Glutamatergic neuron (in vitro differentiated cells): ENCODE measurements at regions not wholly inside any gene's neighbourhood (a gene's known extent, or its start where the extent isn't known, plus 50 kb on each side); places are given as distances from the start of the nearest gene placed in this dataset.

Source experiments
- DNase-seq: peaks from one replicate; pipeline ENCODE4 v3.0.0; 2022
- H3K27ac Mint-ChIP-seq: one replicate; pipeline ENCODE4 v1.8.0; 2020; ENCODE audit warnings: mild to moderate bottlenecking, mixed read lengths, inconsistent platforms; ENCODE audit not compliant: unreplicated experiment
- H3K27me3 Mint-ChIP-seq: one replicate; pipeline ENCODE4 v1.8.0; 2020; ENCODE audit warnings: mild to moderate bottlenecking, moderate library complexity, mixed read lengths, inconsistent platforms; ENCODE audit not compliant: unreplicated experiment
- H3K36me3 Mint-ChIP-seq: one replicate; pipeline ENCODE4 v1.8.0; 2020; ENCODE audit warnings: mild to moderate bottlenecking, mixed read lengths, inconsistent platforms; ENCODE audit not compliant: unreplicated experiment
- H3K4me1 Mint-ChIP-seq: one replicate; pipeline ENCODE4 v1.8.0; 2020; ENCODE audit warnings: mild to moderate bottlenecking, low read depth, mixed read lengths, inconsistent platforms; ENCODE audit not compliant: unreplicated experiment
- H3K4me3 Mint-ChIP-seq: one replicate; pipeline ENCODE4 v1.8.0; 2020; ENCODE audit warnings: mild to moderate bottlenecking, mixed read lengths, inconsistent platforms; ENCODE audit not compliant: unreplicated experiment
- H3K9me3 Mint-ChIP-seq: one replicate; pipeline ENCODE4 v1.8.0; 2020; ENCODE audit warnings: mild to moderate bottlenecking, moderate library complexity, mixed read lengths, inconsistent platforms; ENCODE audit not compliant: unreplicated experiment
- TF ChIP-seq, protein P1 (sequence below): fragments of 200-600 bp; sonication (generic); IDR thresholded peaks from one replicate; pipeline ENCODE4 v1.5.0; 2021; ENCODE audit not compliant: partially characterized antibody, unreplicated experiment

DNA sequence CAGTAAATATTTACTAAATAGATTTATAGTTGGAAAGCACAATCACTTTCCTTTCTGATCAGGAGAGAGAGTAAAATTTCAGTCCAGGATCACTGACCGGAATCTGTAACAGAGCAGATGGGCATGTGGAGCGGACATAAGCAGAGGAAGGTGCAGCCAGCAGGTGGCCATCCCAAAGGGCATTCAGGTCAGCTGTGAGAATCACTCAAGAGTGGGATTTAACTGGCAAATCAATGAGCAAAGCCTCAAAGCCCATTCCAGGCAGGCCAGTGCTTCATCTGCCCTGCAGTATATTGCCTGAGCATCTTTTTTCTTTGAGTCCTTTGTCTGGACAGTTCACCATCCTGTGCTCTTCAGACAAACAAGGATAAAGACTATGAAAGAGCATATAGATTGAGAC is 166.4 kb upstream of the SLC14A2 start:
- H3K4me3 Mint-ChIP-seq: peak overlapping the region; percentile 72
- no peaks in the 10 kb centered on the region for H3K36me3 Mint-ChIP-seq
- H3K4me1 Mint-ChIP-seq: peaks cover 34% of the 10 kb centered on the region
- peak overlapping the region; percentile 93 for H3K27ac Mint-ChIP-seq
- peaks cover 6% of the 10 kb centered on the region for H3K27me3 Mint-ChIP-seq
- TF ChIP-seq, protein P1, sequence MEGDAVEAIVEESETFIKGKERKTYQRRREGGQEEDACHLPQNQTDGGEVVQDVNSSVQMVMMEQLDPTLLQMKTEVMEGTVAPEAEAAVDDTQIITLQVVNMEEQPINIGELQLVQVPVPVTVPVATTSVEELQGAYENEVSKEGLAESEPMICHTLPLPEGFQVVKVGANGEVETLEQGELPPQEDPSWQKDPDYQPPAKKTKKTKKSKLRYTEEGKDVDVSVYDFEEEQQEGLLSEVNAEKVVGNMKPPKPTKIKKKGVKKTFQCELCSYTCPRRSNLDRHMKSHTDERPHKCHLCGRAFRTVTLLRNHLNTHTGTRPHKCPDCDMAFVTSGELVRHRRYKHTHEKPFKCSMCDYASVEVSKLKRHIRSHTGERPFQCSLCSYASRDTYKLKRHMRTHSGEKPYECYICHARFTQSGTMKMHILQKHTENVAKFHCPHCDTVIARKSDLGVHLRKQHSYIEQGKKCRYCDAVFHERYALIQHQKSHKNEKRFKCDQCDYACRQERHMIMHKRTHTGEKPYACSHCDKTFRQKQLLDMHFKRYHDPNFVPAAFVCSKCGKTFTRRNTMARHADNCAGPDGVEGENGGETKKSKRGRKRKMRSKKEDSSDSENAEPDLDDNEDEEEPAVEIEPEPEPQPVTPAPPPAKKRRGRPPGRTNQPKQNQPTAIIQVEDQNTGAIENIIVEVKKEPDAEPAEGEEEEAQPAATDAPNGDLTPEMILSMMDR: no peak
- H3K9me3 Mint-ChIP-seq: peaks cover 9% of the 10 kb centered on the region
- peak; percentile 56 for DNase-seq

DNA sequence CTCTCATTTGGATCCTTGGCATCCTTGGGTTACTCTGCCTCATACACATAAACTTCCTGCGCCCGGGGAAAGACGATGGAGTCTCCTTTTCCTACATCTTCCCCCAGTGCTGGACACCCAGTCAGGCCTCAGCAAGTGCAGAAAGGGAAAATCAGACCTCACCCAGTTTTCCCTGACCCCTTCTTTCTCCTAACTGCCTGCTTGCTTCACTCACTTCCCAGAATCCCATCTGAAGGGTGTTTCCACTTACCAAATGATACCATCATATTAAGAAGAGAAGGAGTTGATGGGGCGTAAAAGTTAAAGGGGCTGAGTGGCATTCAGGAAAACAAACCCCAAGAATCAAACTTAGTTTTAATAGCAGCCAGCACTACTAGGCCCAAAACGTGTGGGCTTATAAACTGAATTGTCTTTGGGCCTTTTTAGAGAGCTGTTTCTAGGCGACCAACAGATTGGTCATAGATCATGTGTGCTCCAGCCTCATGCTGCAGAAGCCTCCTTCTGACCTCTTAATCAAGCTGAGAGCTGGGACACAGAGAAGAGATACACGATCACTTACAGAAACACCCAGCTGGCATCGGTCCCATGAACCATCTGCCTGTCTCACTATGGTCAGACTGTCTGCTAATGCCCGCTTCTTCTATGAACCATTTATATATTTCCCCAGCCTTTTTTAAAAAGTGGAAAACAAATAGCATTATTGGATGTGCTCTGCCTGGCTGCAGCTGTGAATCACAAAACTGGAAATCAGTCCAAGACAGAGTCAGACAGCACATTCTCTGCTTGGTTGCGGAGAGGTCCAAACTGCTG is 165.7 kb upstream of the SLC14A2 start:
- Mint-ChIP-seq H3K4me3 (peak overlapping the region; percentile 72), H3K36me3 (no peaks in the 10 kb centered on the region), H3K27ac (peak overlapping the region; percentile 93), H3K9me3 (peaks cover 9% of the 10 kb centered on the region), H3K27me3 (peaks cover 9% of the 10 kb centered on the region), H3K4me1 (peaks cover 34% of the 10 kb centered on the region)
- TF ChIP-seq, protein P1: no peak
- DNase-seq: peak; percentile 25

DNA sequence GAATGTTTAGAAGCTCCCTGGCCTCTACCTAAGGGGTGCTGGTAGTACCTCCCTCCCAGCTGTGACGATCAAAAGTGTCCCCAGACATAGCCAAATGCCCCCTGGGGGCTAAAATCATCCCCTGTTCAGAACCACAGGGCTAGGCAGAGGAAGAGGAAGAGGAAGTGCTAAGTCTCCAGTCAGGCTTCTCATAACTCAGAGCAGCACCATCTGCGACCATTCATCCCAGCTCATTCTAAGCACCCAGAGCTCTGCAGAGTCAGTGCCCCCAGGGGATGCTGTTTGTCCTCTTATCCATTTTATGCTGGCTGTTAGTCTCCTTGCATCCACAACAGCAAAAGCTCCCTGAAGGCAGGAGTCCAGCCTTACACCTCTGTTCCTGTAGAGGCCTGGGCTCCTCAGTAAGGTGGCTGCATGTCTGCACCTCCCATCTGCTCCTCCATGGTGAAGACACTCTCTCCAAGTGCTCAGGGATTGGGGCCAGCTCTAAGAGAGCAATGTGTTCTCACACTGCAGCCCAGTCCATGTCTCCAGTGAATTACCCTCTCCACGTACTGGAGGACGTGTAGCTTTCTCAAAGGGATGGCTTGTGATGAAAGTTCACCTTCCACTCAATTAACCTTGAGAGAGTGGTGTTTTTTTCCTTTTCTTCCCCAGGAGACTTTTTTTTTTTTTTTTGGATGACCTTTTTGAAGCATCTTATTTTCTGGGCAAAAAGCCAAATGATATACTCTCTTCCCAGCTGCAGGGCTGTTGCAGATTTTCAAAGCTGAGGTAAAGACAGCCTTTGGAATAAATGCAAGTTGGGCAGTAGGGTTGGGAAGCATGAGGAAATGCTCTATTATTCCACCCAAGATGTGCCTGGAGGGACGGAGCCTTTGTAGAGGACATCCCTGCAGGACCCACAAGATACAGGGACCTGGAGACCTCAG is 158.9 kb upstream of the SLC14A2 start:
- DNase-seq: no peak
- TF ChIP-seq, protein P1: no peak
- Mint-ChIP-seq H3K27me3 (peaks cover 9% of the 10 kb centered on the region), H3K9me3 (no peaks in the 10 kb centered on the region), H3K4me1 (peaks cover 18% of the 10 kb centered on the region), H3K36me3 (no peaks in the 10 kb centered on the region), H3K4me3 (no peak overlapping the region), H3K27ac (peak overlapping the region; percentile 48)

DNA sequence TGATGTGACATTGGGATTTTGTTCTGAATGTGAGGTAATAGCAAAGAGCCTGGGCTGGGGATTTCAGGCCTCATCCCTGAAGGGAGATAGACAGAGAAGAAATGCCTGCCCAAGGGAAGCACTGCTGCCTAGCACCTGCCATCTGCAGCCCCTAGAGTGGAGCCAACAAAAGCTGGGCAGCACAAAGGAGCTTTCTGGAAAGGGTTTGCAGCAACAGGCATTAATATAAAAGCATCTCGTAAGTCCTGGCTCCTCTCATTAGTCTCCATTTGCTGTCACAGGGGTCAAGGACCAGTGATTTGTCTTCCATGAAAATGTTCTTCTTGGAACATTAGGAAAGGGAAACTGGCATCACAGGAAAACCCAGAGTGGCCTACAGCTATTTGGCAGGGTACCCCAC is 157.2 kb upstream of the SLC14A2 start:
- peaks cover 18% of the 10 kb centered on the region for H3K4me1 Mint-ChIP-seq
- no peak overlapping the region for H3K27ac Mint-ChIP-seq
- peaks cover 10% of the 10 kb centered on the region for H3K27me3 Mint-ChIP-seq
- H3K4me3 Mint-ChIP-seq: no peak overlapping the region
- no peak for DNase-seq
- TF ChIP-seq, protein P1: no peak
- peaks cover 1% of the 10 kb centered on the region for H3K9me3 Mint-ChIP-seq
- no peaks in the 10 kb centered on the region for H3K36me3 Mint-ChIP-seq
